Natural killer cell treated with Interleukin-12 subunit alpha and Interleukin-12 subunit beta and Interleukin-15 and Interleukin-18, amount 100 ng/mL, for 72 hours (primary cell): ENCODE measurements at regions not wholly inside any gene's neighbourhood (a gene's known extent, or its start where the extent isn't known, plus 50 kb on each side); places are given as distances from the start of the nearest gene placed in this dataset.

Source experiments
- ATAC-seq, 2 donors: fragments of 150-1000 bp; cut with Tn5 transposase in 1 of 2; sonication (Bioruptor Pico), chemical (Tn5 transposase) in 1 of 2; 2 replicates each; pipeline ENCODE4 v1.10.0; 2021
- DNase-seq: peaks from one replicate; pipeline ENCODE4 v3.0.0; 2022; ENCODE audit warnings: low spot score
- H3K27ac Mint-ChIP-seq, 2 donors: 1 replicate in 1 of 2; 2 replicates in 1 of 2; pipeline ENCODE4 v1.8.0; 2022; ENCODE audit warnings: mixed read lengths in 2 of 2, mild to moderate bottlenecking in 1 of 2, moderate library complexity in 1 of 2
- H3K27me3 Mint-ChIP-seq, 2 donors: 1 replicate in 1 of 2; 2 replicates in 1 of 2; pipeline ENCODE4 v1.8.0; 2022; ENCODE audit warnings: mixed read lengths in 2 of 2
- H3K36me3 Mint-ChIP-seq: one replicate; pipeline ENCODE4 v1.8.0; 2022; ENCODE audit warnings: mixed read lengths
- H3K4me1 Mint-ChIP-seq, 2 donors: 1 replicate in 1 of 2; 2 replicates in 1 of 2; pipeline ENCODE4 v1.8.0; 2022; ENCODE audit warnings: low read depth in 2 of 2, mixed read lengths in 2 of 2, mild to moderate bottlenecking in 1 of 2
- H3K4me3 Mint-ChIP-seq: one replicate; pipeline ENCODE4 v1.8.0; 2022; ENCODE audit warnings: mixed read lengths
- H3K9me3 Mint-ChIP-seq: 2 replicates; pipeline ENCODE4 v1.8.0; 2022; ENCODE audit warnings: mixed read lengths

GRCh38 chr6:169904051-169904922, 152.9 kb downstream of the ERMARD start:
- H3K36me3 Mint-ChIP-seq: no peaks in the 10 kb centered on the region
- H3K4me3 Mint-ChIP-seq: no peak overlapping the region
- ATAC-seq (no peak), DNase-seq (no peak)
- no peak overlapping the region for H3K27ac Mint-ChIP-seq
- peaks cover 0 to 6% of the 10 kb centered on the region in 2 donors for H3K27me3 Mint-ChIP-seq
- H3K4me1 Mint-ChIP-seq: no peaks in the 10 kb centered on the region
- H3K9me3 Mint-ChIP-seq: peaks cover 5% of the 10 kb centered on the region

- no peaks in the 10 kb centered on the region for H3K4me1 Mint-ChIP-seq
- H3K36me3 Mint-ChIP-seq: no peaks in the 10 kb centered on the region
- no peak for ATAC-seq
- no peak overlapping the region for H3K27ac Mint-ChIP-seq
- peaks cover 5% of the 10 kb centered on the region for H3K9me3 Mint-ChIP-seq
- no peak for DNase-seq
- H3K27me3 Mint-ChIP-seq: peaks cover 0 to 6% of the 10 kb centered on the region in 2 donors
- H3K4me3 Mint-ChIP-seq: no peak overlapping the region
These were observed 151.7 kb downstream of the ERMARD start for GRCh38 chr6:169903122-169903521.

GRCh38 chr6:169902604-169903003, 151.2 kb downstream of the ERMARD start:
- no peak for ATAC-seq
- H3K27me3 Mint-ChIP-seq: peaks cover 0 to 6% of the 10 kb centered on the region in 2 donors
- H3K4me1 Mint-ChIP-seq: no peaks in the 10 kb centered on the region
- no peak overlapping the region for H3K27ac Mint-ChIP-seq
- H3K4me3 Mint-ChIP-seq: no peak overlapping the region
- no peak for DNase-seq
- H3K9me3 Mint-ChIP-seq: peaks cover 5% of the 10 kb centered on the region
- no peaks in the 10 kb centered on the region for H3K36me3 Mint-ChIP-seq

GRCh38 chr6:169902070-169902469, 150.6 kb downstream of the ERMARD start:
- Mint-ChIP-seq H3K4me3 (no peak overlapping the region), H3K9me3 (peaks cover 5% of the 10 kb centered on the region), H3K4me1 (no peaks in the 10 kb centered on the region), H3K27me3 (peaks cover 0 to 6% of the 10 kb centered on the region in 2 donors), H3K36me3 (no peaks in the 10 kb centered on the region), H3K27ac (no peak overlapping the region)
- no peak for ATAC-seq
- no peak for DNase-seq

GRCh38 chr6:169899481-169900145, 148.2 kb downstream of the ERMARD start:
- no peak overlapping the region for H3K4me3 Mint-ChIP-seq
- no peaks in the 10 kb centered on the region for H3K36me3 Mint-ChIP-seq
- H3K9me3 Mint-ChIP-seq: peaks cover 5% of the 10 kb centered on the region
- H3K27me3 Mint-ChIP-seq: peaks cover 0 to 3% of the 10 kb centered on the region in 2 donors
- H3K4me1 Mint-ChIP-seq: no peaks in the 10 kb centered on the region
- H3K27ac Mint-ChIP-seq: no peak overlapping the region
- DNase-seq (no peak), ATAC-seq (no peak)

- Mint-ChIP-seq H3K4me3 (no peak overlapping the region), H3K4me1 (no peaks in the 10 kb centered on the region), H3K27ac (no peak overlapping the region), H3K27me3 (peaks cover 0 to 3% of the 10 kb centered on the region in 2 donors), H3K9me3 (peaks cover 5% of the 10 kb centered on the region), H3K36me3 (no peaks in the 10 kb centered on the region)
- no peak for DNase-seq
- peak in 1 of 2 donors; percentile 36 for ATAC-seq
These were observed 147.5 kb downstream of the ERMARD start for GRCh38 chr6:169898788-169899480.

- H3K27me3 Mint-ChIP-seq: peaks cover 0 to 3% of the 10 kb centered on the region in 2 donors
- H3K4me1 Mint-ChIP-seq: no peaks in the 10 kb centered on the region
- ATAC-seq (peak in 1 of 2 donors; percentile 11), DNase-seq (no peak)
- no peak overlapping the region for H3K4me3 Mint-ChIP-seq
- no peaks in the 10 kb centered on the region for H3K36me3 Mint-ChIP-seq
- H3K27ac Mint-ChIP-seq: no peak overlapping the region
- H3K9me3 Mint-ChIP-seq: peaks cover 5% of the 10 kb centered on the region
These were observed 146.4 kb downstream of the ERMARD start for GRCh38 chr6:169897601-169898358.

- no peak overlapping the region for H3K4me3 Mint-ChIP-seq
- peaks cover 0 to 3% of the 10 kb centered on the region in 2 donors for H3K27me3 Mint-ChIP-seq
- no peaks in the 10 kb centered on the region for H3K36me3 Mint-ChIP-seq
- no peak overlapping the region for H3K27ac Mint-ChIP-seq
- DNase-seq (no peak), ATAC-seq (peak in 1 of 2 donors; percentile 31)
- H3K9me3 Mint-ChIP-seq: peaks cover 5% of the 10 kb centered on the region
- H3K4me1 Mint-ChIP-seq: no peaks in the 10 kb centered on the region
These were observed 145.5 kb downstream of the ERMARD start for GRCh38 chr6:169896826-169897456.

GRCh38 chr6:169895926-169896761, 144.7 kb downstream of the ERMARD start:
- Mint-ChIP-seq H3K4me3 (no peak overlapping the region), H3K27ac (no peak overlapping the region), H3K4me1 (no peaks in the 10 kb centered on the region), H3K36me3 (no peaks in the 10 kb centered on the region), H3K27me3 (peaks cover 0 to 3% of the 10 kb centered on the region in 2 donors), H3K9me3 (peaks cover 2% of the 10 kb centered on the region)
- DNase-seq (no peak), ATAC-seq (peak in 1 of 2 donors; percentile 41)

GRCh38 chr6:169895000-169895759, 143.8 kb downstream of the ERMARD start:
- Mint-ChIP-seq H3K36me3 (no peaks in the 10 kb centered on the region), H3K27me3 (peaks cover 0 to 10% of the 10 kb centered on the region in 2 donors), H3K4me1 (peaks cover 0 to 4% of the 10 kb centered on the region in 2 donors), H3K27ac (no peak overlapping the region), H3K9me3 (peaks cover 4% of the 10 kb centered on the region), H3K4me3 (no peak overlapping the region)
- DNase-seq (no peak), ATAC-seq (no peak)

- Mint-ChIP-seq H3K27ac (no peak overlapping the region), H3K27me3 (peaks cover 0 to 10% of the 10 kb centered on the region in 2 donors), H3K36me3 (no peaks in the 10 kb centered on the region), H3K4me3 (no peak overlapping the region), H3K4me1 (peaks cover 0 to 4% of the 10 kb centered on the region in 2 donors), H3K9me3 (peaks cover 4% of the 10 kb centered on the region)
- ATAC-seq: no peak
- no peak for DNase-seq
These were observed 143.0 kb downstream of the ERMARD start for GRCh38 chr6:169894377-169894960.
